ENCODE measurements at regions not wholly inside any gene's neighbourhood (a gene's known extent, or its start where the extent isn't known, plus 50 kb on each side); places are given as distances from the start of the nearest gene placed in this dataset.

- H3K27ac ChIP-seq (ENCODE audit: low read length): peak overlapping the region; percentile 92
Observed at GRCh38 chr6:26159357-26160273, 72.4 kb downstream of the HFE start.

GRCh38 chr6:26161322-26161721 lies 74.1 kb downstream of the HFE start:
- 80% methylated on average over 1 of the region's 3 CpGs for WGBS (ENCODE audit: insufficient coverage)
- no peak for DNase-seq
- no peak overlapping the region for H3K4me3 ChIP-seq (ENCODE audit: low read length)

More at GRCh38 chr6:26159357-26160273, 72.4 kb downstream of the HFE start:
- DNase-seq: peak; percentile 68
- 25% methylated on average over 6 of the region's 13 CpGs for WGBS (ENCODE audit: insufficient coverage)
- H3K9me3 ChIP-seq (replicated peaks; ENCODE audit: control insufficient read depth, low read depth, low read length): no peaks in the 10 kb centered on the region
- H3K36me3 ChIP-seq (ENCODE audit: control insufficient read depth, insufficient read depth, low read length): peaks cover 5% of the 10 kb centered on the region
- no peaks in the 10 kb centered on the region for H3K27me3 ChIP-seq (ENCODE audit: control insufficient read depth, insufficient read depth, low read length)
- H3K4me1 ChIP-seq (ENCODE audit: control insufficient read depth, insufficient read depth, low read length): peaks cover 21% of the 10 kb centered on the region
- peak overlapping the region; percentile 66 for H3K4me3 ChIP-seq (ENCODE audit: low read length)

GRCh38 chr6:26162399-26162798 lies 75.2 kb downstream of the HFE start:
- Histone ChIP-seq H3K36me3 (ENCODE audit: control insufficient read depth, insufficient read depth, low read length) (peaks cover 5% of the 10 kb centered on the region), H3K9me3 (replicated peaks; ENCODE audit: control insufficient read depth, low read depth, low read length) (no peaks in the 10 kb centered on the region), H3K27me3 (ENCODE audit: control insufficient read depth, insufficient read depth, low read length) (no peaks in the 10 kb centered on the region), H3K27ac (ENCODE audit: low read length) (no peak overlapping the region), H3K4me3 (ENCODE audit: low read length) (no peak overlapping the region), H3K4me1 (ENCODE audit: control insufficient read depth, insufficient read depth, low read length) (peaks cover 14% of the 10 kb centered on the region)
- WGBS (ENCODE audit: insufficient coverage): 60% methylated on average over 1 of the region's 7 CpGs
- no peak for DNase-seq

More at GRCh38 chr6:26161322-26161721, 74.1 kb downstream of the HFE start:
- Histone ChIP-seq H3K27me3 (ENCODE audit: control insufficient read depth, insufficient read depth, low read length) (no peaks in the 10 kb centered on the region), H3K36me3 (ENCODE audit: control insufficient read depth, insufficient read depth, low read length) (peaks cover 5% of the 10 kb centered on the region), H3K4me1 (ENCODE audit: control insufficient read depth, insufficient read depth, low read length) (peaks cover 21% of the 10 kb centered on the region), H3K27ac (ENCODE audit: low read length) (no peak overlapping the region), H3K9me3 (replicated peaks; ENCODE audit: control insufficient read depth, low read depth, low read length) (no peaks in the 10 kb centered on the region)

- H3K27ac ChIP-seq (ENCODE audit: low read length): no peak overlapping the region
- H3K36me3 ChIP-seq (ENCODE audit: control insufficient read depth, insufficient read depth, low read length): peaks cover 5% of the 10 kb centered on the region
- H3K4me3 ChIP-seq (ENCODE audit: low read length): no peak overlapping the region
- no peaks in the 10 kb centered on the region for H3K27me3 ChIP-seq (ENCODE audit: control insufficient read depth, insufficient read depth, low read length)
- no peaks in the 10 kb centered on the region for H3K9me3 ChIP-seq (replicated peaks; ENCODE audit: control insufficient read depth, low read depth, low read length)
- DNase-seq: no peak
- H3K4me1 ChIP-seq (ENCODE audit: control insufficient read depth, insufficient read depth, low read length): peaks cover 13% of the 10 kb centered on the region
- WGBS (ENCODE audit: insufficient coverage): 95% methylated on average over 3 of the region's 11 CpGs
Observed at GRCh38 chr6:26163427-26164119, 76.3 kb downstream of the HFE start.

- Histone ChIP-seq H3K27me3 (ENCODE audit: control insufficient read depth, insufficient read depth, low read length) (no peaks in the 10 kb centered on the region), H3K4me1 (ENCODE audit: control insufficient read depth, insufficient read depth, low read length) (peaks cover 13% of the 10 kb centered on the region), H3K9me3 (replicated peaks; ENCODE audit: control insufficient read depth, low read depth, low read length) (no peaks in the 10 kb centered on the region), H3K4me3 (ENCODE audit: low read length) (no peak overlapping the region), H3K27ac (ENCODE audit: low read length) (no peak overlapping the region), H3K36me3 (ENCODE audit: control insufficient read depth, insufficient read depth, low read length) (peaks cover 5% of the 10 kb centered on the region)
- WGBS (ENCODE audit: insufficient coverage): 60% methylated on average over 1 of the region's 1 CpG
- DNase-seq: no peak
Observed at GRCh38 chr6:26164120-26164505, 76.9 kb downstream of the HFE start.

- 91% methylated on average over 5 of the region's 6 CpGs for WGBS (ENCODE audit: insufficient coverage)
- no peak for DNase-seq
- Histone ChIP-seq H3K4me1 (ENCODE audit: control insufficient read depth, insufficient read depth, low read length) (peaks cover 2% of the 10 kb centered on the region), H3K27ac (ENCODE audit: low read length) (no peak overlapping the region), H3K36me3 (ENCODE audit: control insufficient read depth, insufficient read depth, low read length) (peaks cover 5% of the 10 kb centered on the region), H3K27me3 (ENCODE audit: control insufficient read depth, insufficient read depth, low read length) (no peaks in the 10 kb centered on the region), H3K4me3 (ENCODE audit: low read length) (no peak overlapping the region), H3K9me3 (replicated peaks; ENCODE audit: control insufficient read depth, low read depth, low read length) (no peaks in the 10 kb centered on the region)
Observed at GRCh38 chr6:26165261-26165790, 78.1 kb downstream of the HFE start.

GRCh38 chr6:26170181-26170580 lies 83.0 kb downstream of the HFE start:
- WGBS (ENCODE audit: insufficient coverage): no CpG with 5 or more reads among the region's 2 CpGs
- Histone ChIP-seq H3K4me3 (ENCODE audit: low read length) (no peak overlapping the region), H3K27me3 (ENCODE audit: control insufficient read depth, insufficient read depth, low read length) (no peaks in the 10 kb centered on the region), H3K9me3 (replicated peaks; ENCODE audit: control insufficient read depth, low read depth, low read length) (no peaks in the 10 kb centered on the region), H3K27ac (ENCODE audit: low read length) (no peak overlapping the region), H3K36me3 (ENCODE audit: control insufficient read depth, insufficient read depth, low read length) (no peaks in the 10 kb centered on the region), H3K4me1 (ENCODE audit: control insufficient read depth, insufficient read depth, low read length) (no peaks in the 10 kb centered on the region)
- no peak for DNase-seq

GRCh38 chr6:26170951-26171841 lies 84.0 kb downstream of the HFE start:
- peak overlapping the region; percentile 100 for H3K27ac ChIP-seq (ENCODE audit: low read length)
- peak overlapping the region; percentile 74 for H3K4me3 ChIP-seq (ENCODE audit: low read length)
- no peaks in the 10 kb centered on the region for H3K36me3 ChIP-seq (ENCODE audit: control insufficient read depth, insufficient read depth, low read length)
- no peaks in the 10 kb centered on the region for H3K27me3 ChIP-seq (ENCODE audit: control insufficient read depth, insufficient read depth, low read length)
- H3K9me3 ChIP-seq (replicated peaks; ENCODE audit: control insufficient read depth, low read depth, low read length): no peaks in the 10 kb centered on the region
- 0% methylated on average over 5 of the region's 10 CpGs for WGBS (ENCODE audit: insufficient coverage)
- H3K4me1 ChIP-seq (ENCODE audit: control insufficient read depth, insufficient read depth, low read length): no peaks in the 10 kb centered on the region
- DNase-seq: no peak

GRCh38 chr6:26172608-26172968 lies 85.4 kb downstream of the HFE start:
- Histone ChIP-seq H3K4me3 (ENCODE audit: low read length) (peak overlapping the region; percentile 74), H3K27me3 (ENCODE audit: control insufficient read depth, insufficient read depth, low read length) (no peaks in the 10 kb centered on the region), H3K9me3 (replicated peaks; ENCODE audit: control insufficient read depth, low read depth, low read length) (no peaks in the 10 kb centered on the region), H3K27ac (ENCODE audit: low read length) (peak overlapping the region; percentile 100), H3K36me3 (ENCODE audit: control insufficient read depth, insufficient read depth, low read length) (no peaks in the 10 kb centered on the region), H3K4me1 (ENCODE audit: control insufficient read depth, insufficient read depth, low read length) (no peaks in the 10 kb centered on the region)
- WGBS (ENCODE audit: insufficient coverage): no CpG with 5 or more reads among the region's 10 CpGs
- peak; percentile 80 for DNase-seq

All from muscle of leg (tissue), 3 donors.